Aorta (tissue), 5 donors: ENCODE measurements at regions not wholly inside any gene's neighbourhood (a gene's known extent, or its start where the extent isn't known, plus 50 kb on each side); places are given as distances from the start of the nearest gene placed in this dataset.

Experiments used
- ATAC-seq: fragments of 200-7000 bp; cut with Tn5 transposase; one replicate; pipeline ENCODE4 v1.9.1; 2022; ENCODE audit warnings: moderate library complexity; ENCODE audit not compliant: low FRiP score
- DNase-seq, 2 donors: peaks; one replicate each; pipeline ENCODE4 v3.0.0-alpha.2; 2020
- H3K27ac ChIP-seq, 2 donors: one replicate each; pipeline ENCODE4 v1.5.1; 2013; ENCODE audit warnings: low read length in 2 of 2, mild to moderate bottlenecking in 2 of 2, moderate library complexity in 2 of 2, control low read depth in 1 of 2, inconsistent platforms in 1 of 2, low read depth in 1 of 2
- H3K27me3 ChIP-seq, 2 donors: one replicate each; pipeline ENCODE4 v1.6.1; 2013; ENCODE audit warnings: control low read depth in 1 of 2, low read length in 1 of 2, mild to moderate bottlenecking in 1 of 2, moderate library complexity in 1 of 2; ENCODE audit not compliant: insufficient read depth in 2 of 2, control insufficient read depth in 1 of 2
- H3K36me3 ChIP-seq, 2 donors: one replicate each; pipeline ENCODE4 v1.6.1; 2013; ENCODE audit warnings: control low read depth in 1 of 2, low read length in 1 of 2, mild to moderate bottlenecking in 1 of 2; ENCODE audit not compliant: insufficient read depth in 2 of 2, control insufficient read depth in 1 of 2
- H3K4me1 ChIP-seq, 2 donors: one replicate each; pipeline ENCODE4 v1.6.1; 2013; ENCODE audit warnings: low read length in 2 of 2, control low read depth in 1 of 2, mild to moderate bottlenecking in 1 of 2, moderate library complexity in 1 of 2; ENCODE audit not compliant: insufficient read depth in 2 of 2, control insufficient read depth in 1 of 2
- H3K4me3 ChIP-seq, 2 donors: one replicate each; pipeline ENCODE4 v1.5.1; 2013; ENCODE audit warnings: low read length in 2 of 2, control low read depth in 1 of 2, mild to moderate bottlenecking in 1 of 2
- H3K9me3 ChIP-seq: one replicate; pipeline ENCODE4 v1.6.1; 2013; ENCODE audit warnings: mild to moderate bottlenecking, low read length; ENCODE audit not compliant: control insufficient read depth
- WGBS, 2 donors: extraction: QIAGEN DNeasy Blood & Tissue Kit; methylation state at CpG; one replicate each; pipeline ENCODE4 v1.1.7; 2013; 5-methylcytosine and 5-hydroxymethylcytosine counted together
- intact Hi-C, 2 donors: fragments of 100-400 bp; cut with DNase I; formaldehyde crosslinking; loops; one replicate each; pipeline versions ENCODE4 v1.14.2 to v1.15.0; 2022
- donor health status: healthy with polysubstance abuse.
- donor health status: Bipolar disorder and iron deficiency.
- donor health status: DM: no; HTN: no; CAD: no.
- donor health status: DM: no; HTN: no; CAD: no.
- donor health status: DM: yes; HTN: yes; CAD: no.

DNA sequence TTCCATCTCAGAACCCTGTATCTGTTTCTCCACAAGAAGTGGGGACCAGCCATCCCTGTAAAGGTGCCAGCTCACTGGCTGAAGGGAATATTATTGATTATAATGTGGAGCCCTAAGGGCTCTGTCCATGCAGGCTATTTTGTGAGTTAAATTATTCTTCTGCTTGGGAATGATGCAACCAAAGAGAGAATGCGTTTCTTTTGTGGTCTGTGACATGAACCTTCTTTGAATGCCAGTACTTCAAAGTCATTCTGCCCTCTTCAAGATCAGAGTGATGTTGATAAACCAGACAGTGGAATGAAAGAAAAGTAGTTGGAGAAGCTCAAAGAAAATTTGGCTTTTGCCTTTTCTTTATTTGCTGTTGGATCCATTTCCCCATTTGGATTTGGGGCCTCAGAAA, 995.2 kb downstream of the KCNMA1 start:
- intact Hi-C loops, result no loop called here
- Histone ChIP-seq H3K4me1 (peaks cover 0 to 3% of the 10 kb centered on the region in 2 donors), H3K27ac (no peak overlapping the region)

DNA sequence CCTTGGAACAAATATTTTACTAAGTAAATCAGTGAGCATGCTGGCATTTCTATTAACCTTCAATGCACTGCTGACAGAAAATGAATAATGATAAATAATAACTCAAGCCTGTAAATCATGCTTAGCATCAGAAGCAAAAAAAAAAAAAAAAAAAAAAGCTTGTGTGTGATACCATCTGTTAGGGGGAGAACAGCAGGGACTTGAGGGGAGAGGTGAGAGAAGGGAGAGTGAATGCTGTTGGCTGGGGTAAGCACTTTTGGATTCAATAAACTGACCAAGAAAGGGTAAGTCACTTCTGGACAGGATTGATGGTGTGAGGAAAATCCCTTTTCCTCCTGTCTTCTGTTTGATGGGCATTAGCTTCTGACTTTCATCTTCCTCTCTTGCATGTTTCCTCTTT, 996.4 kb downstream of the KCNMA1 start:
- Histone ChIP-seq H3K27ac (no peak overlapping the region), H3K4me1 (peaks cover 0 to 3% of the 10 kb centered on the region in 2 donors), H3K36me3 (no peaks in the 10 kb centered on the region)

More for the DNA sequence above, 995.2 kb downstream of the KCNMA1 start:
- Histone ChIP-seq H3K36me3 (no peaks in the 10 kb centered on the region), H3K27me3 (no peaks in the 10 kb centered on the region), H3K9me3 (no peaks in the 10 kb centered on the region), H3K4me3 (no peak overlapping the region)
- 81 to 85% methylated on average over 1 of the region's 1 CpG for WGBS, 2 donors
- no peak for DNase-seq
- no peak for ATAC-seq

GRCh38 chr10:76640806-76641205, 996.8 kb downstream of the KCNMA1 start:
- DNase-seq (no peak), ATAC-seq (no peak)
- Histone ChIP-seq H3K4me3 (no peak overlapping the region), H3K4me1 (peaks cover 0 to 3% of the 10 kb centered on the region in 2 donors), H3K36me3 (no peaks in the 10 kb centered on the region), H3K27ac (no peak overlapping the region), H3K9me3 (no peaks in the 10 kb centered on the region), H3K27me3 (no peaks in the 10 kb centered on the region)
- intact Hi-C loops, result no loop called here
- 95 to 96% methylated on average over 5 of the region's 5 CpGs for WGBS, 2 donors

More for the DNA sequence above, 996.4 kb downstream of the KCNMA1 start:
- DNase-seq (no peak), ATAC-seq (no peak)
- intact Hi-C loops, result no loop called here
- no peak overlapping the region for H3K4me3 ChIP-seq
- no peaks in the 10 kb centered on the region for H3K9me3 ChIP-seq
- no peaks in the 10 kb centered on the region for H3K27me3 ChIP-seq

DNA sequence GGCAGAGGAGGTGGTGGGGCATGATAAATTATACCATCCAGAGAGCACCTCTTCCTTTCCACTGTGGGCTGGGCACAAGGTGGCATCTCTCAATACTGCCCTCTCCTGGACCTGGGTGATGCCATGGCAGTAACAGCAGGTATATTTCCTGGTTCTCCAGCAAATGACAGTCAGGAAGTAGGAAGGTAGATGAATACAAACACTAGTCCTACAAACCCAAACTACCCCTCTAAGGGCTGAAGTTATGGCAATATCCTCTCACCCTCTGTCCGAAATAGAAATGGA, 1004.9 kb downstream of the KCNMA1 start:
- H3K36me3 ChIP-seq, result no peaks in the 10 kb centered on the region
- H3K27me3 ChIP-seq, result no peaks in the 10 kb centered on the region
- 94 to 100% methylated on average over 1 of the region's 1 CpG for WGBS, 2 donors
- intact Hi-C loops, result no loop called here
- H3K4me3 ChIP-seq, result no peak overlapping the region
- H3K27ac ChIP-seq, result no peak overlapping the region
- DNase-seq (no peak), ATAC-seq (no peak)
- no peaks in the 10 kb centered on the region for H3K4me1 ChIP-seq
- no peaks in the 10 kb centered on the region for H3K9me3 ChIP-seq

GRCh38 chr10:76631884-76632766, 1005.5 kb downstream of the KCNMA1 start:
- Histone ChIP-seq H3K4me3 (no peak overlapping the region), H3K9me3 (no peaks in the 10 kb centered on the region), H3K27me3 (no peaks in the 10 kb centered on the region), H3K36me3 (no peaks in the 10 kb centered on the region), H3K27ac (no peak overlapping the region), H3K4me1 (no peaks in the 10 kb centered on the region)
- WGBS, 2 donors, result 47 to 51% methylated on average over 16 of the region's 16 CpGs
- intact Hi-C loops, result no loop called here
- ATAC-seq (no peak), DNase-seq (no peak)

GRCh38 chr10:76631036-76631670, 1006.5 kb downstream of the KCNMA1 start:
- DNase-seq (no peak), ATAC-seq (no peak)
- no peak overlapping the region for H3K27ac ChIP-seq
- no peak overlapping the region for H3K4me3 ChIP-seq
- no peaks in the 10 kb centered on the region for H3K9me3 ChIP-seq
- H3K36me3 ChIP-seq, result no peaks in the 10 kb centered on the region
- H3K4me1 ChIP-seq, result peaks cover 0 to 2% of the 10 kb centered on the region in 2 donors
- 96% methylated on average over 5 of the region's 5 CpGs for WGBS, 2 donors
- H3K27me3 ChIP-seq, result no peaks in the 10 kb centered on the region
- intact Hi-C loops, result no loop called here

GRCh38 chr10:76628801-76629200, 1008.8 kb downstream of the KCNMA1 start:
- no peak overlapping the region for H3K4me3 ChIP-seq
- no peaks in the 10 kb centered on the region for H3K9me3 ChIP-seq
- no peak for ATAC-seq
- no peaks in the 10 kb centered on the region for H3K27me3 ChIP-seq
- peaks cover 0 to 2% of the 10 kb centered on the region in 2 donors for H3K4me1 ChIP-seq
- H3K36me3 ChIP-seq, result no peaks in the 10 kb centered on the region
- DNase-seq, result no peak
- intact Hi-C loops, result no loop called here
- no peak overlapping the region for H3K27ac ChIP-seq
- WGBS, 2 donors, result 96 to 97% methylated on average over 1 of the region's 1 CpG

DNA sequence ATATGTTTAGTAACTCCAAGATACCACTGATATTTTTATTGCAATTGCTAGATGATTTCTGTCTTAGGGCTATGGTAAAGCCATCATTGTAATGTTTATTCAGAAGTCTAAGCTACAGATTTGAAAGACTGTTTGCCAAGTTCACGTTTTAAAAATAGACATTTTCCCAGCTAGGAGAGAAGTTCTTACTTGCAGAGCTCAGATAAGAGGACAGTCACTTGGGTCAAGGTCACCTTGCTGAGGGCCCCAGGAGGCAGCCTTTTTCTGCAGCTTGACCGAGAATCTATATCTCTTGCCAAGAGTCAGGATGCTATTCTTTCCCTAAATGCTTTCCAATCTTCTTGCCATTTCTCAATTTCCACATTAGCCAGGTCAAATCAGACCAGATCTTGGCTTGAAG, 1011.2 kb downstream of the KCNMA1 start:
- H3K4me3 ChIP-seq, result no peak overlapping the region
- DNase-seq (no peak), ATAC-seq (no peak)
- WGBS, 2 donors, result 6 to 10% methylated on average over 2 of the region's 2 CpGs
- intact Hi-C loops, result no loop called here
- no peaks in the 10 kb centered on the region for H3K27me3 ChIP-seq
- H3K9me3 ChIP-seq, result no peaks in the 10 kb centered on the region
- H3K36me3 ChIP-seq, result no peaks in the 10 kb centered on the region
- peaks cover 0 to 2% of the 10 kb centered on the region in 2 donors for H3K4me1 ChIP-seq
- no peak overlapping the region for H3K27ac ChIP-seq

- Histone ChIP-seq H3K4me3 (no peak overlapping the region), H3K9me3 (peaks cover 3% of the 10 kb centered on the region), H3K27ac (no peak overlapping the region), H3K27me3 (no peaks in the 10 kb centered on the region), H3K36me3 (no peaks in the 10 kb centered on the region), H3K4me1 (peaks cover 0 to 2% of the 10 kb centered on the region in 2 donors)
- 94 to 96% methylated on average over 6 of the region's 6 CpGs for WGBS, 2 donors
- DNase-seq (no peak), ATAC-seq (no peak)
- intact Hi-C loops, result no loop called here
Observed at GRCh38 chr10:76624470-76624869, 1013.1 kb downstream of the KCNMA1 start.
